CD4-positive, CD25-positive, alpha-beta regulatory T cell (primary cell): ENCODE measurements at regions not wholly inside any gene's neighbourhood (a gene's known extent, or its start where the extent isn't known, plus 50 kb on each side); places are given as distances from the start of the nearest gene placed in this dataset.
"Not testable (repeated sequence)": the region's sequence is repeated elsewhere in the genome, so short reads cannot be mapped to it uniquely, and the experiment has no call there.

Experiments used
- ATAC-seq, 2 donors: fragments of 150-1000 bp; cut with Tn5 transposase; one replicate each; pipeline ENCODE4 v1.10.0; 2021; ENCODE audit warnings: low read depth in 2 of 2, moderate number of reproducible peaks in 2 of 2, moderate library complexity in 1 of 2
- DNase-seq, 3 donors: peaks; one replicate each; pipeline versions ENCODE4 v3.0.0 to v3.0.0-alpha.2; 2012 to 2022; ENCODE audit warnings: mixed read lengths in 1 of 3
- H3K27ac ChIP-seq: one replicate; pipeline ENCODE4 v1.7.0; 2013; ENCODE audit warnings: mild to moderate bottlenecking, low read length; ENCODE audit not compliant: insufficient read depth, poor library complexity, severe bottlenecking
- H3K27me3 ChIP-seq: one replicate; pipeline ENCODE4 v1.7.0; 2013; ENCODE audit warnings: low read length; ENCODE audit not compliant: control insufficient read depth, insufficient read depth
- H3K36me3 ChIP-seq: one replicate; pipeline ENCODE4 v1.7.0; 2013; ENCODE audit warnings: mild to moderate bottlenecking, low read length, moderate library complexity; ENCODE audit not compliant: control insufficient read depth, insufficient read depth
- H3K4me1 ChIP-seq: 2 replicates; pipeline ENCODE4 v1.7.0; 2013; ENCODE audit warnings: mild to moderate bottlenecking, low read length; ENCODE audit not compliant: insufficient read depth, control insufficient read depth, poor library complexity, severe bottlenecking
- H3K4me3 ChIP-seq: one replicate; pipeline ENCODE4 v1.7.0; 2013; ENCODE audit warnings: low read depth, mild to moderate bottlenecking, low read length, moderate library complexity
- H3K9me3 ChIP-seq, 2 experiments: 1 replicate in 1 of 2; 2 replicates in 1 of 2; pipeline ENCODE4 v1.7.0; 2013; ENCODE audit warnings: low read length in 2 of 2, mild to moderate bottlenecking in 1 of 2, moderate library complexity in 1 of 2; ENCODE audit not compliant: control insufficient read depth in 2 of 2
- H3K27ac Mint-ChIP-seq, 3 donors: one replicate each; pipeline ENCODE4 v1.8.0; 2020 to 2022; ENCODE audit warnings: mild to moderate bottlenecking in 3 of 3, mixed read lengths in 3 of 3, moderate library complexity in 2 of 3
- H3K27me3 Mint-ChIP-seq: one replicate; pipeline ENCODE4 v1.8.0; 2022; ENCODE audit warnings: mild to moderate bottlenecking, mixed read lengths
- H3K36me3 Mint-ChIP-seq: one replicate; pipeline ENCODE4 v1.8.0; 2020; ENCODE audit warnings: mixed read lengths
- H3K4me1 Mint-ChIP-seq, 4 donors: one replicate each; pipeline ENCODE4 v1.8.0; 2020 to 2022; ENCODE audit warnings: mixed read lengths in 4 of 4, mild to moderate bottlenecking in 1 of 4
- H3K4me3 Mint-ChIP-seq, 4 donors: one replicate each; pipeline ENCODE4 v1.8.0; 2020 to 2022; ENCODE audit warnings: mild to moderate bottlenecking in 4 of 4, mixed read lengths in 4 of 4, moderate library complexity in 3 of 4
- H3K9me3 Mint-ChIP-seq, 7 donors: one replicate each; pipeline ENCODE4 v1.8.0; 2020 to 2022; ENCODE audit warnings: mixed read lengths in 7 of 7, mild to moderate bottlenecking in 3 of 7, moderate library complexity in 2 of 7

GRCh38 chr9:73402081-73403028 lies 250.7 kb downstream of the ANXA1 start:
- Histone ChIP-seq H3K4me3 (no peak overlapping the region), H3K36me3 (no peaks in the 10 kb centered on the region), H3K9me3 (no peaks in the 10 kb centered on the region), H3K27me3 (no peaks in the 10 kb centered on the region), H3K27ac (no peak overlapping the region), H3K4me1 (no peaks in the 10 kb centered on the region)
- no peaks in the 10 kb centered on the region for H3K36me3 Mint-ChIP-seq
- H3K27me3 Mint-ChIP-seq: no peaks in the 10 kb centered on the region
- H3K4me1 Mint-ChIP-seq: no peaks in the 10 kb centered on the region
- H3K4me3 Mint-ChIP-seq: no peak overlapping the region
- H3K27ac Mint-ChIP-seq: no peak overlapping the region
- ATAC-seq: no peak
- DNase-seq: no peak
- H3K9me3 Mint-ChIP-seq: peaks cover 0 to 21% (median 5%) of the 10 kb centered on the region in 7 donors

DNA sequence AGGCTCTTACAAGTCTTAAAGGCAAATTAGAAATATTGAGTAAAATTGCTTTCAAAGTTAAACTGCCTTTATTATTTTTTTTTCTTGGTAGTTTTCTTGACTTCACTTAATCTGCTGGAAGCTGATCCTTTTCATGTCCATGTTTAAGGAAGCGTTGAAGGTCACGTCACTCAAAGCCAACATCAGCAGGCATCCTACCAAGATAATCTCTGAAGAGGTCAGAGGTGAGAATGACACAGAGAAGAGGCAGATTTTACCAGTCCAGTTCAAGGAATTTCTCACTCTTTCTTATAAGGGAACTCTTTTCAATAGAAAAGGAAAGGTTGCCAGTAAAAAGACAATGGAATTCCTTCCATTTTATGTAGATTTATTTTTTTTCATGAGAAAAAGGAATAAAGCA lies 259.8 kb downstream of the ANXA1 start:
- Mint-ChIP-seq H3K4me3 (no peak overlapping the region), H3K4me1 (no peaks in the 10 kb centered on the region), H3K27me3 (no peaks in the 10 kb centered on the region), H3K9me3 (peaks cover 0 to 6% (median 3%) of the 10 kb centered on the region in 7 donors), H3K36me3 (no peaks in the 10 kb centered on the region), H3K27ac (no peak overlapping the region)
- H3K9me3 ChIP-seq: no peaks in the 10 kb centered on the region
- no peaks in the 10 kb centered on the region for H3K4me1 ChIP-seq
- DNase-seq (no peak), ATAC-seq (no peak)
- no peak overlapping the region for H3K4me3 ChIP-seq
- H3K36me3 ChIP-seq: no peaks in the 10 kb centered on the region
- no peak overlapping the region for H3K27ac ChIP-seq
- H3K27me3 ChIP-seq: no peaks in the 10 kb centered on the region

- Mint-ChIP-seq H3K9me3 (peaks cover 0 to 4% (median 3%) of the 10 kb centered on the region in 7 donors), H3K4me3 (no peak overlapping the region), H3K27ac (no peak overlapping the region), H3K27me3 (no peaks in the 10 kb centered on the region), H3K36me3 (no peaks in the 10 kb centered on the region), H3K4me1 (no peaks in the 10 kb centered on the region)
- DNase-seq (no peak), ATAC-seq (no peak)
- Histone ChIP-seq H3K4me3 (no peak overlapping the region), H3K36me3 (no peaks in the 10 kb centered on the region), H3K4me1 (no peaks in the 10 kb centered on the region), H3K27ac (no peak overlapping the region), H3K27me3 (no peaks in the 10 kb centered on the region), H3K9me3 (no peaks in the 10 kb centered on the region)
Measured at GRCh38 chr9:73412874-73413273, 261.2 kb downstream of the ANXA1 start.

- no peaks in the 10 kb centered on the region for H3K36me3 ChIP-seq
- H3K27me3 Mint-ChIP-seq: no peaks in the 10 kb centered on the region
- no peaks in the 10 kb centered on the region for H3K4me1 ChIP-seq
- H3K36me3 Mint-ChIP-seq: no peaks in the 10 kb centered on the region
- ATAC-seq (no peak), DNase-seq (no peak)
- no peak overlapping the region for H3K27ac ChIP-seq
- H3K9me3 ChIP-seq: no peaks in the 10 kb centered on the region
- H3K4me3 Mint-ChIP-seq: no peak overlapping the region
- H3K4me1 Mint-ChIP-seq: no peaks in the 10 kb centered on the region
- H3K4me3 ChIP-seq: no peak overlapping the region
- H3K27me3 ChIP-seq: no peaks in the 10 kb centered on the region
- peaks cover 0 to 4% (median 3%) of the 10 kb centered on the region in 7 donors for H3K9me3 Mint-ChIP-seq
- no peak overlapping the region for H3K27ac Mint-ChIP-seq
Measured at GRCh38 chr9:73423891-73424290, 272.2 kb downstream of the ANXA1 start.

DNA sequence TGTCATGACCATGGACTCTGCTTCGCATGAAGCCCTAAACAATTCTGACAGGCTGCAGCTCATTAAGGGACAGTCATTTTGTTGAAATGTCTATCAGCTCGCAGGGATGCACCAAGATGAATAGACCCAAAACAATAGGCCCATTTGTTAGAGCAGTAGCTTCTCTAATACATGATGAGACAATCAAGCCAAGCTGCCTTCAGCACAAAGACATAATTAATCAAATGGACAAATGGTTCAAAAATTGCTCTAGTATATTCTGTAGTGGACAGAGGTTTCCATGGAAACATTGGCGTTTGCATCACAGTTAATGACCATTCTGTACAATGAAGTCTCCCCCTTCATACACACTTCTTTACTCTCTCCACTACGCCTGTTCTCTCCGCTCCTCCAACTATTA lies 274.6 kb downstream of the ANXA1 start:
- no peaks in the 10 kb centered on the region for H3K4me1 ChIP-seq
- no peaks in the 10 kb centered on the region for H3K27me3 ChIP-seq
- peaks cover 4% of the 10 kb centered on the region for H3K27me3 Mint-ChIP-seq
- no peak overlapping the region for H3K27ac ChIP-seq
- no peaks in the 10 kb centered on the region for H3K9me3 ChIP-seq
- H3K4me3 ChIP-seq: no peak overlapping the region
- DNase-seq: no peak
- H3K4me1 Mint-ChIP-seq: no peaks in the 10 kb centered on the region
- H3K27ac Mint-ChIP-seq: no peak overlapping the region
- H3K9me3 Mint-ChIP-seq: peaks cover 0 to 5% (median 4%) of the 10 kb centered on the region in 7 donors
- H3K4me3 Mint-ChIP-seq: no peak overlapping the region
- no peaks in the 10 kb centered on the region for H3K36me3 Mint-ChIP-seq
- H3K36me3 ChIP-seq: no peaks in the 10 kb centered on the region
- no peak for ATAC-seq

GRCh38 chr9:73434826-73435225 lies 283.2 kb downstream of the ANXA1 start:
- Histone ChIP-seq H3K4me3 (no peak overlapping the region), H3K4me1 (no peaks in the 10 kb centered on the region), H3K27me3 (no peaks in the 10 kb centered on the region), H3K9me3 (no peaks in the 10 kb centered on the region), H3K27ac (no peak overlapping the region), H3K36me3 (no peaks in the 10 kb centered on the region)
- no peaks in the 10 kb centered on the region for H3K36me3 Mint-ChIP-seq
- H3K4me3 Mint-ChIP-seq: no peak overlapping the region
- H3K4me1 Mint-ChIP-seq: no peaks in the 10 kb centered on the region
- peaks cover 4% of the 10 kb centered on the region for H3K27me3 Mint-ChIP-seq
- peaks cover 0 to 9% (median 3%) of the 10 kb centered on the region in 7 donors for H3K9me3 Mint-ChIP-seq
- ATAC-seq (no peak), DNase-seq (no peak)
- H3K27ac Mint-ChIP-seq: no peak overlapping the region

DNA sequence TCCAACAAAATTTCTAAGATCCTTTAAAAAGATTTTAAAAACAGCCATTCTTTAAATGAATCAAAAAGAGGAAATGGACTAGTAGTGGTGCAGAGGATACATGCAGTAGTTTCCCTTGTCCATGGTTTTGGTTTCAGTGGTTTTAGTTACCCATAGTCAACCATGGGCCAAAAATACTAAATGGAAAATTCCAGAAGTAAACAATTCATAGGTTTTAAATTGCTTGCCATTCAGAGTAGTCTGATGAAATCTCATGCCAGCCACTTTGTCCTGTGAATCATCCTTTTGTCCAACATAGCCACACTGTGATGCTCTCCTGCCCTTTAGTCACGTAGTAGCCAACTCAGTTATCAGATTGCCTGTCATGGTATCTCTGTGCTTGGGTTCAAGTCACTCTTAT lies 286.1 kb downstream of the ANXA1 start:
- Mint-ChIP-seq H3K36me3 (no peaks in the 10 kb centered on the region), H3K27ac (no peak overlapping the region), H3K9me3 (peaks cover 0 to 7% (median 4%) of the 10 kb centered on the region in 7 donors), H3K4me1 (no peaks in the 10 kb centered on the region), H3K27me3 (no peaks in the 10 kb centered on the region), H3K4me3 (no peak overlapping the region)
- Histone ChIP-seq H3K4me3 (no peak overlapping the region), H3K9me3 (no peaks in the 10 kb centered on the region), H3K27me3 (no peaks in the 10 kb centered on the region), H3K4me1 (no peaks in the 10 kb centered on the region), H3K27ac (no peak overlapping the region), H3K36me3 (no peaks in the 10 kb centered on the region)
- DNase-seq (no peak), ATAC-seq (no peak)

DNA sequence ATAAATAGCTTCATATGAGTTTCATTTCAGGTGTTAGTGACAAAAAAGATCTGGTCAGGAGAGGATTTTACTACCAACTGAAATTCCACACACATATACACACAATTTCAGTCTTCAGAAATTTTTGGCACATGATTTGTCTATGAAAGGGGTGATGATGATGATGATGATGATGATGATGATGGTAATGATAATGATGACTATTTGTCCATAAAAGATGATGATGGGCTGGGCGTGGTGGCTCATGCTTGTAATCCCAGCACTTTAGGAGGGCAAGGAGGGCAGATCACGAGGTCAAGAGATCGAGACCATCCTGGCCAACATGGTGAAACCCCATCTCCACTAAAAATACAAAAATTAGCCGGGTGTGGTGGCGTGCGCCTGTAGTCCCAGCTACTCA lies 288.2 kb downstream of the ANXA1 start:
- not testable (repeated sequence) for H3K36me3 ChIP-seq, H3K36me3 Mint-ChIP-seq

More for the DNA sequence above, 288.2 kb downstream of the ANXA1 start:
- not testable (repeated sequence) for DNase-seq, H3K4me1 Mint-ChIP-seq, H3K9me3 Mint-ChIP-seq, H3K27ac ChIP-seq, H3K27me3 Mint-ChIP-seq, H3K4me1 ChIP-seq, H3K27me3 ChIP-seq, H3K4me3 Mint-ChIP-seq, H3K4me3 ChIP-seq, H3K27ac Mint-ChIP-seq, ATAC-seq, H3K9me3 ChIP-seq
